ENCODE measurements at regions not wholly inside any gene's neighbourhood (a gene's known extent, or its start where the extent isn't known, plus 50 kb on each side); places are given as distances from the start of the nearest gene placed in this dataset.

GRCh38 chr2:133955169-133955568, 298.7 kb upstream of the MGAT5 start:
- DNase-seq, result no peak
- Histone ChIP-seq H3K4me3 (no peak overlapping the region), H3K27me3 (no peaks in the 10 kb centered on the region), H3K4me1 (no peaks in the 10 kb centered on the region), H3K27ac (no peak overlapping the region), H3K36me3 (no peaks in the 10 kb centered on the region), H3K9me3 (no peaks in the 10 kb centered on the region)
- in situ Hi-C loops (cut with MboI; ENCODE audit: low pct_ligation_motif_present in 1 of 4, low pct_unique_long_range_greater_than_20kb in 1 of 4, low sequenced_read_pairs in 3 of 4) (no loop called here), intact Hi-C loops (cut with DNase I; ENCODE audit: low total_unique reads) (no loop called here)
- 47 to 80% methylated on average over 1 to 3 of the region's 3 CpGs for WGBS, 2 donors (ENCODE audit: low coverage in 1 of 2)
- no peak for TF ChIP-seq POLR2AphosphoS5 (IDR thresholded peaks at IDR 0.05)
- no peak for TF ChIP-seq POLR2A (IDR thresholded peaks at IDR 0.05)
- TF ChIP-seq CTCF (IDR thresholded peaks at IDR 0.05), result no peak
- TF ChIP-seq EP300 (IDR thresholded peaks at IDR 0.05; ENCODE audit: low read depth), result no peak

- no peak for TF ChIP-seq POLR2AphosphoS5 (IDR thresholded peaks at IDR 0.05)
- no peak for TF ChIP-seq CTCF (IDR thresholded peaks at IDR 0.05)
- TF ChIP-seq EP300 (IDR thresholded peaks at IDR 0.05; ENCODE audit: low read depth), result no peak
- no peak for TF ChIP-seq POLR2A (IDR thresholded peaks at IDR 0.05)
- no peak overlapping the region for H3K27ac ChIP-seq
- no peaks in the 10 kb centered on the region for H3K27me3 ChIP-seq
- no peak overlapping the region for H3K4me3 ChIP-seq
- in situ Hi-C loops (cut with MboI; ENCODE audit: low pct_ligation_motif_present in 1 of 4, low pct_unique_long_range_greater_than_20kb in 1 of 4, low sequenced_read_pairs in 3 of 4) (no loop called here), intact Hi-C loops (cut with DNase I; ENCODE audit: low total_unique reads) (no loop called here)
- no peaks in the 10 kb centered on the region for H3K36me3 ChIP-seq
- no peak for DNase-seq
- 45 to 63% methylated on average over 2 to 4 of the region's 4 CpGs for WGBS, 2 donors (ENCODE audit: low coverage in 1 of 2)
- no peaks in the 10 kb centered on the region for H3K4me1 ChIP-seq
- no peaks in the 10 kb centered on the region for H3K9me3 ChIP-seq
Measured at GRCh38 chr2:133956434-133956935, 297.4 kb upstream of the MGAT5 start.

- 63 to 66% methylated on average over 4 to 6 of the region's 6 CpGs for WGBS, 2 donors (ENCODE audit: low coverage in 1 of 2)
- H3K4me1 ChIP-seq, result no peaks in the 10 kb centered on the region
- H3K27ac ChIP-seq, result no peak overlapping the region
- H3K36me3 ChIP-seq, result no peaks in the 10 kb centered on the region
- TF ChIP-seq EP300 (IDR thresholded peaks at IDR 0.05; ENCODE audit: low read depth) (no peak), POLR2AphosphoS5 (IDR thresholded peaks at IDR 0.05) (no peak), POLR2A (IDR thresholded peaks at IDR 0.05) (no peak), CTCF (IDR thresholded peaks at IDR 0.05) (no peak)
- H3K9me3 ChIP-seq, result no peaks in the 10 kb centered on the region
- no peak overlapping the region for H3K4me3 ChIP-seq
- in situ Hi-C loops (cut with MboI; ENCODE audit: low pct_ligation_motif_present in 1 of 4, low pct_unique_long_range_greater_than_20kb in 1 of 4, low sequenced_read_pairs in 3 of 4) (no loop called here), intact Hi-C loops (cut with DNase I; ENCODE audit: low total_unique reads) (no loop called here)
- no peak for DNase-seq
- H3K27me3 ChIP-seq, result no peaks in the 10 kb centered on the region
Measured at GRCh38 chr2:133957724-133958480, 296.0 kb upstream of the MGAT5 start.

- TF ChIP-seq CTCF (IDR thresholded peaks at IDR 0.05), result no peak
- no peak for TF ChIP-seq POLR2A (IDR thresholded peaks at IDR 0.05)
- no peak for TF ChIP-seq POLR2AphosphoS5 (IDR thresholded peaks at IDR 0.05)
- TF ChIP-seq EP300 (IDR thresholded peaks at IDR 0.05; ENCODE audit: low read depth), result no peak
- no peaks in the 10 kb centered on the region for H3K36me3 ChIP-seq
- no peaks in the 10 kb centered on the region for H3K9me3 ChIP-seq
- 80% methylated on average over 1 of the region's 1 CpG; no CpG with 5 or more reads in 1 of the 2 donors for WGBS, 2 donors (ENCODE audit: low coverage in 1 of 2)
- H3K27me3 ChIP-seq, result no peaks in the 10 kb centered on the region
- H3K4me3 ChIP-seq, result no peak overlapping the region
- in situ Hi-C loops (cut with MboI; ENCODE audit: low pct_ligation_motif_present in 1 of 4, low pct_unique_long_range_greater_than_20kb in 1 of 4, low sequenced_read_pairs in 3 of 4) (no loop called here), intact Hi-C loops (cut with DNase I; ENCODE audit: low total_unique reads) (no loop called here)
- no peak overlapping the region for H3K27ac ChIP-seq
- no peaks in the 10 kb centered on the region for H3K4me1 ChIP-seq
- DNase-seq, result no peak
Measured at GRCh38 chr2:133959066-133959465, 294.8 kb upstream of the MGAT5 start.
